ENCODE measurements at regions not wholly inside any gene's neighbourhood (a gene's known extent, or its start where the extent isn't known, plus 50 kb on each side); places are given as distances from the start of the nearest gene placed in this dataset.

DNA sequence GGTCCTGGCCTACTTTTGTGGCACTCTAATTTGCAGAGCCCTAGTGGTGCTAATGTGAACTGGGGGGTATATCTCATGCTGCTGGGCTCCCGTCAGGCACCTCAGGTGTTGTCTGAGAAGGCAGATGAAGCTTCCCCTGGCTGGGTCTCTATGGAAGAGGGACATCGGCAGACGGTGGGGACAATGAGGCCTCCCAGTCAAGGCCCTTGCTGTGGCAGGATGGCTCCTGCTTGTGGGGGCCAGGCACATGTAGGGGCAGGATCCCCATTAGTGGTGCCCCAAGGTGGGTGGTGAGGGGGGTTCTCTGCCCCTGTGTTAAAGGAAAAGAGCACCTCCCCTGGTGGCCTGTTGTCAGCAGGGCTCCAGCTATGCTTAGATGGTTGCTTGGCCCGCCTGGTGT lies 192.8 kb upstream of the S1PR3 start:
- TF ChIP-seq POLR2A (IDR thresholded peaks at IDR 0.05) (no peak), EP300 (IDR thresholded peaks at IDR 0.05) (no peak), POLR2AphosphoS5 (IDR thresholded peaks at IDR 0.05) (no peak)
- TF ChIP-seq, protein P1, sequence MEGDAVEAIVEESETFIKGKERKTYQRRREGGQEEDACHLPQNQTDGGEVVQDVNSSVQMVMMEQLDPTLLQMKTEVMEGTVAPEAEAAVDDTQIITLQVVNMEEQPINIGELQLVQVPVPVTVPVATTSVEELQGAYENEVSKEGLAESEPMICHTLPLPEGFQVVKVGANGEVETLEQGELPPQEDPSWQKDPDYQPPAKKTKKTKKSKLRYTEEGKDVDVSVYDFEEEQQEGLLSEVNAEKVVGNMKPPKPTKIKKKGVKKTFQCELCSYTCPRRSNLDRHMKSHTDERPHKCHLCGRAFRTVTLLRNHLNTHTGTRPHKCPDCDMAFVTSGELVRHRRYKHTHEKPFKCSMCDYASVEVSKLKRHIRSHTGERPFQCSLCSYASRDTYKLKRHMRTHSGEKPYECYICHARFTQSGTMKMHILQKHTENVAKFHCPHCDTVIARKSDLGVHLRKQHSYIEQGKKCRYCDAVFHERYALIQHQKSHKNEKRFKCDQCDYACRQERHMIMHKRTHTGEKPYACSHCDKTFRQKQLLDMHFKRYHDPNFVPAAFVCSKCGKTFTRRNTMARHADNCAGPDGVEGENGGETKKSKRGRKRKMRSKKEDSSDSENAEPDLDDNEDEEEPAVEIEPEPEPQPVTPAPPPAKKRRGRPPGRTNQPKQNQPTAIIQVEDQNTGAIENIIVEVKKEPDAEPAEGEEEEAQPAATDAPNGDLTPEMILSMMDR (IDR thresholded peaks at IDR 0.05): no peak

Data from gastroesophageal sphincter (tissue), 3 donors.